ENCODE measurements at regions not wholly inside any gene's neighbourhood (a gene's known extent, or its start where the extent isn't known, plus 50 kb on each side); places are given as distances from the start of the nearest gene placed in this dataset.

DNA sequence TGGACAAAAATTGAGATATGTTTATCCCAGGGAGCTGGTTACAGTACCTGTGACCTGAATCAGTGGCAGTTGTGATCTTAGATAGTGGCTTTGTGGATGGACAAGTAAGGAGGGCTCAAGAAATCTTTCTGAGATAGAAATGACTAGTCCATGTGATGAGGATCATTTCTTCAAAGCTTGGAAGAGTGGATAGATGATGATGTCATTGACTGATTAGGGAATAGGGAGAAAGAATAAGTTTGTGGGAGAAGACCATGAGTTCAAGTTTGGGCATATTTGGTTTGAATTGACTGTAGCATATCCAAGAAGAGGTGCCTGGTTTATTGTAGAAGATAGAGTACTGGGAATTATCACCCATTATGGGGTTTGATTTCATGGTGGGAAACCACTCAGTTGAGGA is 336.7 kb upstream of the PRICKLE1 start:
- no peaks in the 10 kb centered on the region for H3K4me1 Mint-ChIP-seq (ENCODE audit: unreplicated experiment)
- no peaks in the 10 kb centered on the region for H3K36me3 Mint-ChIP-seq (ENCODE audit: low read depth, unreplicated experiment)
- H3K27me3 Mint-ChIP-seq (ENCODE audit: unreplicated experiment), result no peaks in the 10 kb centered on the region
- TF ChIP-seq CTCF (IDR thresholded peaks at IDR 0.05; ENCODE audit: unreplicated experiment), result no peak
- H3K27ac Mint-ChIP-seq (ENCODE audit: unreplicated experiment), result no peak overlapping the region
- H3K9me3 Mint-ChIP-seq (ENCODE audit: unreplicated experiment), result no peaks in the 10 kb centered on the region
- no peak overlapping the region for H3K4me3 Mint-ChIP-seq (ENCODE audit: unreplicated experiment)
- no peak for DNase-seq (ENCODE audit: low spot score)

DNA sequence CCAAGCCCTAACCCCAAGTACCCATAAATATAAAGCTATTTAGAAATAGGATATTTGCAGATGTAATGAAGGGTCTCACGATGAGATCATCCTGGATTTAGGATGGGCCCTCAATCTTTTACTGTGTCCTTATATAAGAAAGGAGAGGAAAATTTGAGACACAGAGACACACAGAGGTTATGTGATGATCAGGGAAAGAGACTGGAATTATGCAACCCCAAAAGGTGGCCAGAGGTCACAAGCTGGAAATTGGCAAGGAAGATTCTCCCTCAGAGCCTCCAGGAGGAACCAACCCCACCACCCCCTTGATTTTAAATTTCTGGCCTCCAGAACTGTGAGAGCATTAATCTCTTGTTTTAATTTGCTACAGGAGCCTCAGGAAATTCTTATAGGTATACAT is 334.9 kb upstream of the PRICKLE1 start:
- H3K27me3 Mint-ChIP-seq (ENCODE audit: unreplicated experiment), result no peaks in the 10 kb centered on the region
- no peak for DNase-seq (ENCODE audit: low spot score)
- no peaks in the 10 kb centered on the region for H3K9me3 Mint-ChIP-seq (ENCODE audit: unreplicated experiment)
- H3K27ac Mint-ChIP-seq (ENCODE audit: unreplicated experiment), result no peak overlapping the region
- TF ChIP-seq CTCF (IDR thresholded peaks at IDR 0.05; ENCODE audit: unreplicated experiment), result no peak
- H3K4me3 Mint-ChIP-seq (ENCODE audit: unreplicated experiment), result no peak overlapping the region
- no peaks in the 10 kb centered on the region for H3K36me3 Mint-ChIP-seq (ENCODE audit: low read depth, unreplicated experiment)
- H3K4me1 Mint-ChIP-seq (ENCODE audit: unreplicated experiment), result no peaks in the 10 kb centered on the region

GRCh38 chr12:42923583-42923982 is 334.0 kb upstream of the PRICKLE1 start:
- Mint-ChIP-seq H3K4me1 (ENCODE audit: unreplicated experiment) (no peaks in the 10 kb centered on the region), H3K36me3 (ENCODE audit: low read depth, unreplicated experiment) (no peaks in the 10 kb centered on the region), H3K9me3 (ENCODE audit: unreplicated experiment) (no peaks in the 10 kb centered on the region), H3K27ac (ENCODE audit: unreplicated experiment) (no peak overlapping the region), H3K4me3 (ENCODE audit: unreplicated experiment) (no peak overlapping the region), H3K27me3 (ENCODE audit: unreplicated experiment) (no peaks in the 10 kb centered on the region)
- no peak for TF ChIP-seq CTCF (IDR thresholded peaks at IDR 0.05; ENCODE audit: unreplicated experiment)
- DNase-seq (ENCODE audit: low spot score), result no peak

DNA sequence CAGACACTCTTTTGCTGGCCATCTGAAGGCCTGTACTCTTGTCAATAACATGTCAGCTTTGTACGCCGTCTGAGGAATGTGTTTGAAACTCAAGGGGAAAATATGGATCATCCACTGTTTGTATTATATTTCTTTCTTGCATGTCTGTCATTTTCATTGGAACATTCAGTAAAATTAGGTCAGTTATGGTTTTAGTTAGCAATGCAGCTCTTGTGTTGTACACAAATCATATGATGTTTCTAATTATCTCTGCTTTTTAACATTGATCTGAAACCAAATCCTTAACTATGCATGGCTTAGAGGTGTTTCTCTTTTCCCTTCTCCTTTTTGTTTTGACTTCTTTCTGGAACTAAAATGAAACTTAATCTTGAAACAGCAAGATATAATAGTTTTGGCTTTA is 333.6 kb upstream of the PRICKLE1 start:
- no peak for DNase-seq (ENCODE audit: low spot score)
- no peaks in the 10 kb centered on the region for H3K27me3 Mint-ChIP-seq (ENCODE audit: unreplicated experiment)
- H3K9me3 Mint-ChIP-seq (ENCODE audit: unreplicated experiment), result no peaks in the 10 kb centered on the region
- no peaks in the 10 kb centered on the region for H3K4me1 Mint-ChIP-seq (ENCODE audit: unreplicated experiment)
- no peak overlapping the region for H3K27ac Mint-ChIP-seq (ENCODE audit: unreplicated experiment)
- no peak overlapping the region for H3K4me3 Mint-ChIP-seq (ENCODE audit: unreplicated experiment)
- no peaks in the 10 kb centered on the region for H3K36me3 Mint-ChIP-seq (ENCODE audit: low read depth, unreplicated experiment)
- TF ChIP-seq CTCF (IDR thresholded peaks at IDR 0.05; ENCODE audit: unreplicated experiment), result no peak

- DNase-seq (ENCODE audit: low spot score), result no peak
- no peak overlapping the region for H3K4me3 Mint-ChIP-seq (ENCODE audit: unreplicated experiment)
- no peaks in the 10 kb centered on the region for H3K36me3 Mint-ChIP-seq (ENCODE audit: low read depth, unreplicated experiment)
- no peaks in the 10 kb centered on the region for H3K27me3 Mint-ChIP-seq (ENCODE audit: unreplicated experiment)
- no peaks in the 10 kb centered on the region for H3K4me1 Mint-ChIP-seq (ENCODE audit: unreplicated experiment)
- no peaks in the 10 kb centered on the region for H3K9me3 Mint-ChIP-seq (ENCODE audit: unreplicated experiment)
- TF ChIP-seq CTCF (IDR thresholded peaks at IDR 0.05; ENCODE audit: unreplicated experiment), result no peak
- no peak overlapping the region for H3K27ac Mint-ChIP-seq (ENCODE audit: unreplicated experiment)
These were observed 332.9 kb upstream of the PRICKLE1 start for GRCh38 chr12:42922505-42922850.

Measured in endothelial cell (in vitro differentiated cells).